Upper lobe of left lung (tissue), 4 donors: ENCODE measurements at regions not wholly inside any gene's neighbourhood (a gene's known extent, or its start where the extent isn't known, plus 50 kb on each side); places are given as distances from the start of the nearest gene placed in this dataset.

Experiments
- CTCF ChIP-seq, 6 experiments: fragments of 450-650 bp in 4 of 6; fragments of 200-600 bp in 2 of 6; sonication (generic) in 2 of 6; IDR thresholded peaks; one replicate each; pipeline ENCODE4 v1.5.1; 2016 to 2019; ENCODE audit warnings: antibody characterized with exemption in 6 of 6
- POLR2AphosphoS5 ChIP-seq, 2 donors: sonication (generic); formaldehyde crosslinking; IDR thresholded peaks; one replicate each; pipeline ENCODE4 v1.5.1; 2017; ENCODE audit warnings: antibody characterized with exemption in 2 of 2

- no peak for TF ChIP-seq CTCF (IDR thresholded peaks at IDR 0.05)
- no peak for TF ChIP-seq POLR2AphosphoS5 (IDR thresholded peaks at IDR 0.05)
Measured at GRCh38 chr2:129071531-129071930, 752.9 kb upstream of the HS6ST1 start.
